OCI-M2 (cell line): ENCODE measurements at regions not wholly inside any gene's neighbourhood (a gene's known extent, or its start where the extent isn't known, plus 50 kb on each side); places are given as distances from the start of the nearest gene placed in this dataset.
"Not testable (repeated sequence)": the region's sequence is repeated elsewhere in the genome, so short reads cannot be mapped to it uniquely, and the experiment has no call there.

Experiments used
- DNase-seq: peaks from one replicate; lab custom pipeline; 2025; ENCODE audit not compliant: unreplicated experiment; lab: John Stamatoyannopoulos, UW

DNA sequence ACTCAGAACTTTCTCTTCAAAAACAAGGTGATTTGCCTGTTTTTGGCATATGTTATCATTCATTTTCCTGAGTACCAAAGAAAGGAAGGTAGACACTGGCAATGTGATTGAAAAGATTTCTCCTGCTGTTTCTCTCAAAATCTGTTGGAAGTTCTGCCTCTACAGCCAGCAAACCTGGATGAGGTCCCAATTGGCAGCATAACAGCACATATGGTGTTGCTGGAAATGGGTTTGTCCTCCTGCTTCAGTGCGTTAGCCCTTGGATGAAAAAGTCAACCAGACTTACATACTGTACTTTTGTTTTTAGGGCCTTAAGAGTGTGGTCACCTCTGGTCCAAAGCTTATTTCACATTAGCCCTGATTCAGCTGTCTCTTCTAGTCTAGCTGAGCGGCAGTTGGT, 237.6 kb upstream of the MME start:
- DNase-seq, result no peak

DNA sequence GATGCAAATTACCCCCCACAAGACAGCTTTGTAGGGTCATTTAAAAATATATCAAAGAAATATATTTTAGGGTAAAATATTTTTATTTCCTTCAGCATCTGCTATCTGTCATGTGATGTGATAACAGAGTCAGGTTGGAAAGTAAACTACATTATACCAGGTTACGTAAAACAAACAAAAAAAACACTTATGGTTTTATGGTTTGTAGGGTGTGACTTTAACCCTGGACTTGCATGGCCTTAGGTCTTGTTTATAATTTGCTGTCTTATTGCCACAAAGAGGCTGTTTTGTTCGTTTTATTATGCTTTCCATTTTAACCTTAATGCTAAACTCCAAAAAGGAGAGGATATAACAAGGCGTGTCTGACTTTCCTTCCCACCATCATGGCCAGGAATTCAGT, 244.5 kb upstream of the MME start:
- no peak for DNase-seq

DNA sequence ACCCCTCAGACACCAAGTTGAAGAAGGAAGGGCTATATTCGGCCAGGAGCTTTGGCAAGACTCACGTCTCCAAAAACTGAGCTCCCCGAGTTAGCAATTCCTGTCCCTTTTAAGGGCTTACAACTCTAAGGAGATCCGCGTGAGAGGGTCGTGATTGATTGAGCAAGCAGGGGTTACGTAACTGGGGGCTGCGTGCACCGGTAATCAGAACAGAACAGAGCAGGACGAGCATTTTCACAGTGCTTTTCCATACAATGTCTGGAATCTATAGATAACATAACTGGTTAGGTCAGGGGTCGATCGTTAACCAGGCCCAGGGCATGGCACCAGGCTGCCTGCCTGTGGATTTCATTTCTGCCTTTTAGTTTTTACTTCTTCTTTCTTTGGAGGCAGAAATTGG, 245.3 kb upstream of the MME start:
- not testable (repeated sequence) for DNase-seq

DNA sequence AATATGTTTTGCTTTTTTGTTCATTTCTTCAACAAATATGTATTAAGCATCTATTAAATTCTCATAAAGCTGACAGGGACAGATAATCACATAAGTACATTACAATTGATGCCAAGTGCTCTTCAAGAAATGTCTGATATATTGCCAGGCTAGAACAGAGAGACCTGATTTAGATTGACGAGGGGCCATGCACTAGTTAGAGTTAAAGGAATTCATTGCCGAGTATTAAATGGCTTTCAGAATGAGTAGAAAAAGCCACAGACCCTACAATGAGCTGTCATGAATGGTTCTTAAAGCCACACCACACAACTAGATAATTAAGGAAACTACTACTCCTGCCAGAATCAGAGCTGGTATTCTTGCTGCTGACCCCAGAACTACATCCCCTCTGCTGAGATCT, 250.2 kb upstream of the MME start:
- DNase-seq, result no peak

DNA sequence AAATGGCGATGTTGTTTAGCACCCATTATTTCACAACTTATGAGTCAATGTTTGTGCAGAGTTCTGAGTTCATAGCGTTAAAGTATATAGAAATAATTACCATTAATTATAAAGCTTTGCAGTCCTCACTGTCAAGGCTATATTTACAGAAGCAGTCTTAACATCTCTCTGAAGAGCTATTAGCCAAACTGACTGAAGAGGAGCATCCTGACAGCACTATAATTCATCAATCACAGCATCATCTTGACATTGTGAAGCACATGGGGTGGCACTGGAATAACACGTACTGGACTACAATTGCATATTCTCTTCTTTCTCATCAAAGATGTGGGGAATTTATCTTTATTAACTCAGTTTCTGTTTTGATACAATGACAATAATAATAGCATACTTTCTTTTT, 260.6 kb upstream of the MME start:
- no peak for DNase-seq

DNA sequence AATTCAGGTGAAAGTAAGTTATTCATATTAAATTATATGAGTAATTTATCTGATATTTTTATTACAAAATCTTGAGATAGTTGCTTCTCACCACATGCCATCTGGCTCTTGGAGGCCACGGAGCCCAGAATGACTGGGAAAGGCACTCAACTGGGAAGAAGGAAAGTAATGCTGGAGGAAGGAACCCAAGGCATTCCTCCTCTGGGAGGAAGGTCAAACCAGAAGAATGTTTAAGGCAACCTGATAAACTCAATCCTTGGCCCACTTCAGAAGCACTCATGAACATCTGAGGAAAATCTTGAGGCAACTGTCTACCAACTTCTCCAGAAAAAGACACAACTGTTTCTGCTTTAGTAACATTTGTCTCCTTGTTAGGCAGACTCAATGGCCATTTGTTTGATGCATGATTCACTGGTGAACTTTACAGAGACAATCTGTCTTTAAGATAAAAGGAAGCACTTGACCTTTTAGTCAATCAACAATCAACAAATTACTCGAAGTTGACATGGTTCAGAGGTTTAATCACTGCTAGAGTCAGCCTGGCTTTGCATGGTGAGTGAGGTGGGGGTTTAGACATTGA, 261.4 kb upstream of the MME start:
- no peak for DNase-seq

DNA sequence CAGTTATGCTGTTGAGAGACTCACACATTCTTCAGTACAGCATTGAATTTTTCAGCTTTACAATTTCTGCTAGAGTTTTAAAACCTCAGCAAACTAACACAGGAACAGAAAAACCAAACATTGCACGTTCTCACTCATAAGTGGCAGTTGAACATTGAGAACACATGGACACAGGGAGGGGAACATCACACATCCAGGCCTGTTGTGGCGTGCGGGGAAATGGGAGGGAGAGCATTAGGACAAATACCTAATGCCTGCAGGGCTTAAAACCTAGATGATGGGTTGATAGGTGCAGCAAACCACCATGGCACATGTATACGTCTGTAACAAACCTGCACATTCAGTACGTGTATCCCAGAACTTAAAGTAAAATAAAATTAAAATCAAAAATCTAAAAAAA, 270.1 kb upstream of the MME start:
- not testable (repeated sequence) for DNase-seq

DNA sequence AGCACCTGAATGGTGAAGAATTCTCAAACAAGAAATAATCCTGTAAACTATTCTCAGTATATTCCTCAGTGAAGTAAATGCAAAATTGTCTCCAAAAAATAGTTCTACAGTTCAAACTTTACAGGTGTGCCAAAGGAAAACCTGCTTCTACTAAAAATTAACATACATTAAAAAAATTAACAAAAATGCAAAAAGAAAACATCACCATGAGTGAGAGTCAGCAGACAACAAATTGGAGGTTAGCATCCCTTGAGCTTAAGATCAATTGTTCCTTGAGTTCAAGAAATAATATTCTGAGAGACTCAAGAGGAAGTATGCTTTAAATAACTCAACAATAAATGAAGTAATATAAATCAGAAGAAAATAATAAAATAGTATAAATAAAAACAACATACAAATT, 278.4 kb upstream of the MME start:
- no peak for DNase-seq

DNA sequence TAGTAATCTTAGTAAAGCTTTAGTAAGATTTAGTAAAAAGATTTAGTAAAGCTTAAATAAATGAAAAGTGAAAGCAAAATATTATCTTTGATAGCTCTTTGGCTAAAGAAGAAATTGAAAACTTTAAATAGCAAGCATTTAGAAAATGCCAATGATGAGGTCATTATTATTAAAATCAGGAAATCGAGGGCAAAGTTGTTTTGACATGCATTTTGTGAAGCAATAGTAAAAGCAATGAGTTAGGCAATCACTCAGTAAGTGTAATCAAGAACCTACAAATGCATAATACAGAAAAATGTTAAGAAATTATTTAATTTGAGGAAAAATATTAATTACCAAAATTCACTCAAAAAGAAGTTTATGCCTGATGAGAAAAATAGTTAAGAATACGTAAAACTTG, 280.3 kb upstream of the MME start:
- DNase-seq, result no peak

DNA sequence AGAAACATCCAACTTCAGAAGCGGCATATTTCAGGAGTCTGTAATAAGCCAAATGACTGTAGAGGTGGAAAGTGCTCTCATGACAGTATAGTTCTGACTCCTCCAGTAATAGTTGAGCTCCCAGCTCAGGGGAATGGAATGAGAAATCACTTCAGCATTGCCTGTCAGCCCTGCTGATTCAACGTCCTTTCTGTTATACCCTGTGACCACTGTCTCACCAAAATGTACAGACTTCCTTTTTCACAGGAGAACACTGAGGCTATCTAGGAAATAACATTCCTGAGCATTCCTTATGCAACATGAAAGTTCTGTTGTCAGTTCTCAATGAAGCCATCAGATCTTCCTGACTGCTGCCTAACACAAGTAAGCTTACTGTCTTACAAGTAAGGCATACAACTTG, 284.5 kb upstream of the MME start:
- DNase-seq, result no peak

DNA sequence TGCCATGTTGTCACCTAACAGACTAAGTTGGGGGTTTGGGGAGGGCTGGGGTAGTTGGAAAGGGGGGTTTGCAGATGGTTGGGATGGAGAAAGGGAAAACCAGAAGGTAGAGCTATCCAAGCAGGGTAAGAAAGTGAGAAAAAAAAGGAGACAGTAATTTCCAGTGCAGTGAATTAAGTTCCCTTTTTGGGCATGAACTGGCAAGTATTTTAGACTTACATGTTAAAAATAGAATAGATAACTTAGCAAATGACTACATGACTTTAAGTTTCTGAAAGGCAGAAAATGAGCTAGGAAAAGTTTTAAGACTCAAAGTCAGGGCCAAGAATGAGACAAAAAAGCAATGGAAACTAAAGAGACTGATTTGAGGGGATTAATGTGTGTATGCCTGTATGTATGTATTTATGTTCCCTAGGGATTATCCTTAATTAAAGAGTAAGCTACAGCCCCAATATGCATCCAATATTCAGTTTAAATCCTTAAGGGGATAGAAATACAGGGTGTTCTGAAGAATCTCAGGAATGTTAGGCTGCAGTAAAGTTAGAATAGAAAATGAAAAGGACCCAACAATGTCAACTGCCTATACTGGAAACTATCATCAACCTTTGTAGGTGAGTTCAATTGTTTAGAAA, 285.2 kb upstream of the MME start:
- no peak for DNase-seq

DNA sequence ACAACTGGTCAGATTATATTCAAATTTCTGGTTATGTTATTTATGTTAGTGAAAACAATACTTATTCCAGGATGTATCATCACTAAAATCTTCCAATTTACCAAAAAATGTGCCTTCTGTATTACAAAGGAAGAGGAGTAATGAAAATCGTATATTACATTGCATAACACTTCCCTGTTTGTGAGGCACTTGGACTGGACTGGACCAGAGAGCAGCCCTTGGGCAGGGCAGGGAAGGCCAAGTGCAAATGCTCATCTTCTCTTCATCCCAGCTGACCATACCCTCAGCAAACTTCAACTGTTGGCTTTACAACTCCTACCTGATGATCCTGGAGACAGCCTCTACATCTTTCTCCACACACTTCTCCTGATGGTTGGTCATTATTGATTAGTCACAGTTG, 285.7 kb upstream of the MME start:
- no peak for DNase-seq

DNA sequence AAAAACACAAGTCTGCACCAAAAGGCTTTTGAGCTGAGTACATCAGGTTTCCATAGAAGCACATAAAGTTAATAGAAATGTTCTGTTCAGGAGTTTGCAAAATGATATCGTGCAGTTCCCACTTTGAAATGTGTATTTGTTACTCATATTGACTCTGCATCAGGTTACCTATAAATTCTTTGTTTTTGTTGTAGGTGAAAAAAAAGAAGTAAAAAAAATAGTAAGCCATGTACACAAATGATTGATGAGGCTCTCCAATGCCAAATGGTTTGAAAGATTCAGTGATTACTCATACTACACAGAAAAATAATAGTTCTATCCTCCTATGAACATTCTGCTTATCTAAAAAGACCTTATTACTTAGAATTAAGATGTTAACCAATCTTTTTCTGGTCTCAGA, 287.3 kb upstream of the MME start:
- DNase-seq, result no peak

DNA sequence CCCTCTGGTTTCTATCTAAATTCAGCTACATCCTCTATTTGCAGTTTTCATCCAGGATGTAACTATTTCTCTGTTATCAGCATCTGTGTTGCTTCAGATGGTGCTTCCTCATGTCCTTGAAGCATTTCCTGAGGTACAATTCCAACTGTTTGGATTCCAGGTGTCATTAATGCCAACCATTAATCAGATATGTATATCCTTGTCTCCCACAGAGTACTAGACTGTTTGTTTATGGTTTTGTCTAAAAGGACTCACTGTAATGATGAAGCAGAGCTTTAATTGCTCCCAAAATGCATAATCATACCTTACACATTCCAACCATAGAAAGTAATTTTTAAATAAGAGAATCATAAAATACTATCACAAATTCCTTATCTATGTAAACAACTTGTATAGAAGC, 288.5 kb upstream of the MME start:
- DNase-seq, result no peak

DNA sequence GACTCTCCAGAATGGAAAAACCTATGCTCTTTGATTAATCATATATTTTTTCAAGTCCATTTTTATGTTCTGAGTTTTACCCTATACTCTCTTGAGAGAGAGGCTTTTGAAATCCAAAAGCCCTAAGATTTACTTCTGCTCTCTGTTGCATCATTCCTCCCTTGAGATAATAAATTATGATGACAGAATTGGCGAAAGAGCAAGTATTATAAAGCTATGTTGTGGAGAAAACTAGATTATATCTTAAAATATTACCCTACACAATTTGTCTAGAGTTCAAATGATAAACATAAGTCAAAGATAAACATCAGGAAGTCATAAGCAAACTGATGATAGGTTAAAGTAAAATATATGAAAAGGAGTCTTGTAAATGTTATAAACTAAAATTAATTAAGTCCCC, 293.4 kb upstream of the MME start:
- DNase-seq, result no peak

DNA sequence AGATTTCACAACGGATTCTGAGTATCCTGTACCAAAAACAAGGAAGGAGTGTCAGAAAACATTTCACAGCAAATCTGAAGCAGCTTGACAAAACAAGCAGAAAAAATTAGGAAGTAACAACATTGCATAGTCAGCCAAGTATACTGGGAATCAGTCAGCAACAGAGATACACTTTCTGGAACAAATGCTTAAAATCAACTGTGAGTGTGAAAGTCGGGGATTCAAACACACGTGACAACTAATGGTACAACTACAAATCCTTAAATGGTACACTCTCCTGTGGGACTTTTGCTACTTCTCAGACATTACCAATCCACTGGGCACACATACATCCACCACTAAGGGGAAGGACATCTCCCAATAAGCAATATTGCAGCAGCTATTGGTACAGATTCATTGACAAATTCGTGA, 296.6 kb upstream of the MME start:
- DNase-seq, result no peak

DNA sequence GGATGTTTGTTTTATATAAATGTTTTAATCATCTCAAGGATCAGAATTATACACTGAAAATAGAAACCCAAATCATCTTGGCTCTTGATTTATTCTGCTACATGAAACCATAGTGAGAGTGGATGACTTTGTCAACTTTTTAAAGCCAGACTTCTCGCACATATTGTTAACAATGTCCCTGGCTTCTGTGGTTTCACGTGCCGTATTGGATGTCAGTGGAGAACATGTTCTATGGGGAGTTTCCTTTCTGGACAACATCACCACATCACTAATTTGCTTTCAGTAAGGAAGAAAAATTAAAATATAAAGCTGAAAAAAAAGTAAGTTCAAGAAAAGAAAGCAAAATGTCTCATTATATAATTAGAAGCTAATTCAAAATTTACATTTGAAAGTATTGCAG, 297.1 kb upstream of the MME start:
- DNase-seq, result no peak

DNA sequence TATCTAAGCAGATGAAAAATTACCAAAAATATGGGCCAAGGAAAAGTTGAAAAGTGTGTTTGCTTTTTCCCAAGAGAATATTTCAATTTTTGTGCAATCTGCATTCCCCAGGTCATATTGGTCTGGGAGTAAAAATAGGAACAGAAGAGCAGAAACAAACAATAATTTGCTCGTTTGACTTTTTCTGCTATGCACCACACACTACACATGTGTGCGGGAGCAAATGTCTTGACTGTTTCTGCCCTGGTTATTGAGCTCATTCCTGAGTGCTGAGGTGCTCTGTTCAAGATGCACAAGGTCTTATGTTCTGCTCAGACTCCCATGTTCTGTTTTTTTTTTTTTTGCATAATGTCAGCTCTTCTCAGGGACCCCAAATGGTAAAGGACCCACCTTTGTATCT, 298.0 kb upstream of the MME start:
- DNase-seq, result no peak

DNA sequence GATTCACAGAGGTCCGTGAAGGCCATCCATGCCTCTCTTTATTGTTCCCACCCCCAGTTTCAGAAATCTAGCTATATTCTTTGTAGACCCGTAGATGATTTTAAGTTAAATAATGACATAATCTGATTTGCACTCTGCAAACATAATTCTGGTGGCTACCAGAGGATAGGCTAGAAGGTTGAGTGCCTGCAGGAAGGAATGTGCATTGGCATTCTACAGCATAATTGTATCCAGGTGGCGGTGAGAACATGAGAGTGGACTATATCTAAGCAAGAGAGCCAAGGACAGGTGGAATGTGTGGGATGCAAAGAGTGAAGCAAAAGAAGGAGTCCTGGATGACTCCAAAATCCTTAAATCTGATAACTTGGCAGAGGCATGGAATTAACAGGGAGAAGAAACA, 298.5 kb upstream of the MME start:
- no peak for DNase-seq

DNA sequence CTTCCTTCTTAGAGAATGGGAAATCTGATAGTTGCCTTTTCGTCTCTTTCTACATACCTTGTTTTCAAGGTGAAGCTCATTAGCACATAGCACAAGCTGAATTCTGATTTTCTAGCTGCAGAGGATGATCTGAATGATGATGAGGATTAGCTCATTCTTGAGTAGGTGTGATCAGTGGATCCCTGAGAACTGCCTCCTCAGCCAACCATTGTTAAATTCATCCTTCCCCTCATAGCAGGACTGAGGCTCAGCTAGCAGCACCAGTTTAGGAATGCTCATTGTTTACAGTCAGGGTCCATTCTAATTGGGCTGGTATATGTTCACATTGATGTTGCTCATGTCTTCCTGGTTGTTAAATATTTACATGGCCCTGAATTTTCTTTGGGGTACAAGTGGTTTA, 299.9 kb upstream of the MME start:
- no peak for DNase-seq

DNA sequence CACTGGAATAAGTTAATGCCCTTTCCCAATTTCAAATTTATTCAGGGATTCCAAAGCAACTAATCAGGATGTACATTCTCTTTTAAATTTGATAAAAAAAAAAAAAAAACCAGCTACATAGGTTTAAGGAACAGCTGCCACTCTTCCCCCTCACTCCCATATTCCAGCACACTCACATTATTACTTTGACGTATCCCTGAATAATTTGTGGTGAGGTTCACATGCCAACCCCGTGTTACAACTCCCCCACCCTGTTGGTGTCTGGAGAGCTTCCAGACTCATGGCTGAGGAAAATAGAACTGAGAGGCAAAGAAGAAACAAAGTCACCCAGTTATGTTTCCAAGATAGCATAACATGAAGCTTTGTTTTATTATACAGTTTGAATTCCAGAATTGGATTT, 300.5 kb upstream of the MME start:
- DNase-seq, result no peak

DNA sequence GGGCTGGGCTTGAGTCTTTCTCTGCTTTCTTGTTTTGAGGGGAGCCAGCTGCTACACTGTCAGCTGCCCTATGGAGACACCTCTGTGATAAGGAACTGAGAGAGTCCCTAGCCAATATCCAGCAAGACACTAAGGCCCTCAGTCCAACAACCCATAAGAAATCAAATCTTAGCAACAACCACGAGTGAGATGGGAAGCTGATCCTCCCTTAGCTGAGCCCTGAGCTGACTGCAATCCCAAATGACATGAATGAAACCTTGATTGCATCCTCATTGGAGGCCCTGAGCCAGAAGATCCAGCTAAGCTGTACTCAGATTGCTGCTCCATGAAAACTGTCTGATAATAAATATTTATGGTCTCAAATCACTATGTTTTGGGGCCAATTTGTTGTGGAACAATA, 302.1 kb upstream of the MME start:
- DNase-seq, result no peak

DNA sequence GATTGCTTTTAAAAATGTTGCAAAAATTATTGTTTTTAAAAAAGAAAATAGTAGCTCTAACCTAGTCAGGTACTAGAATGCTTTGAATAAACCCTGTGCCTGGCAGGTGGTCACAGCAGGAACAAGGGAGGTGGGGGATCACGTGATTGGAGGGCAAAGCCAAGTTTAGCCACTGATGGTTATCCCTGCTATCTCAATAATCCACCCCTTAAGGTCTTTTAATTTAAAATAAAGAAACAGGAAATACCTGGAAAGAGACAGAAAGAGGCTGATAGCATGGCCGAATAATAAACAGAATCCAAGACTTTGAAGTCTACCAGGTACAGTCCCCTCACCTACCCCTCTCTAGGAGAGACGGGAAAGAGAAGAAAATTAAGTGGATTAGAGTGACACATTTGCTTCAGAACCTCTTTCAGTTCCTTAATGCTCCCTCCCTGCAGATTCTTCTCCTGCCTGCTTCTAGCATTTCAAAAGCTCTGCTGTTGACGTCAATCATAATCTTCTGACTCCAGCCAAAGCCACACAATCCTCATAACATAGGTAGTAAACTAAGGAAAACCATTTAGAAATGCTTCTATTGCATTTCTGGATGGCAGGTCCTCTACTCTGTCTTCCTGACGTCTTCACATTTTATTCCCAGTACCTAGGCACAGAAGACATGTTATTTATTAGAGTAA, 303.4 kb upstream of the MME start:
- DNase-seq, result no peak
